ENCODE measurements at regions not wholly inside any gene's neighbourhood (a gene's known extent, or its start where the extent isn't known, plus 50 kb on each side); places are given as distances from the start of the nearest gene placed in this dataset.

DNA sequence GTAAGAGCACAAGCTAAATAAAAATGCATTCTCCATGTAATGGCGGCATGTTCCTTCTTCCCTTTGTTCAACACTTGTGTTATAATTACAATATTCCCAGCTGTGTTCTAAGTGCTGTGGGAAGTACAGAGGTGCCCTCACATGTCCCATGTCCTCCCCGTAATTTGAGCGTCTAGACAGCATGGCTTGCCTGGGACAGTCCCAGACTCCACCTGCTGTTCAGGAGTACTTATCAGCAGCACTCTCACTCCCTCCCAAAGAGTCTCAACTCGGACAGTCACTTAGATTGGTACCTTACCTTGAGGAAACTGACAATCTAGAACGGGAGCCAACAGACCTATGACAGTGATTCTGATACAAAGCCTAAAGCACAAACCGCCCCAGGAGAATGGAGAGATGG is 370.5 kb downstream of the EIPR1 start:
- Histone ChIP-seq H2AFZ (ENCODE audit: low read depth, low read length) (no peak overlapping the region), H3K4ac (ENCODE audit: low read depth in 1 of 2, low read length in 2 of 2) (no peak overlapping the region), H3K4me2 (ENCODE audit: low read length, poor library complexity, severe bottlenecking) (no peak overlapping the region), H3K36me3 (ENCODE audit: control insufficient read depth in 1 of 2, insufficient read depth in 2 of 2, low read depth in 1 of 2, low read length in 2 of 2) (no peaks in the 10 kb centered on the region), H2AK5ac (ENCODE audit: low read length, severe bottlenecking) (no peak overlapping the region), H3K4me3 (ENCODE audit: insufficient read depth in 1 of 2, low read depth in 1 of 2, low read length in 2 of 2) (no peak overlapping the region), H3K18ac (ENCODE audit: low read depth in 1 of 2, low read length in 2 of 2) (no peak overlapping the region), H3K4me1 (ENCODE audit: control insufficient read depth, insufficient read depth, low read depth, low read length) (no peaks in the 10 kb centered on the region), H3K14ac (ENCODE audit: low read length in 2 of 2) (no peak overlapping the region), H2BK120ac (ENCODE audit: low read depth, low read length) (no peak overlapping the region), H3K23ac (ENCODE audit: low read length in 2 of 2) (no peak overlapping the region), H2BK12ac (ENCODE audit: low read length in 2 of 2) (no peak overlapping the region), H3K9me3 (ENCODE audit: control insufficient read depth, low read length) (no peaks in the 10 kb centered on the region), H2BK15ac (ENCODE audit: low read depth, poor library complexity, severe bottlenecking) (no peak overlapping the region), H3K9ac (ENCODE audit: low read length) (no peak overlapping the region), H2BK5ac (ENCODE audit: low read depth, low read length, poor library complexity, severe bottlenecking) (no peak overlapping the region), H3K27ac (ENCODE audit: low read length, poor library complexity, severe bottlenecking) (no peak overlapping the region), H4K8ac (ENCODE audit: low read length) (no peak overlapping the region), H4K91ac (ENCODE audit: low read length) (no peak overlapping the region), H3K27me3 (ENCODE audit: control insufficient read depth in 1 of 2, insufficient read depth in 1 of 2, low read length in 2 of 2) (peaks cover 0 to 1% of the 10 kb centered on the region in 2 experiments), H3K79me1 (replicated peaks; ENCODE audit: low read length, poor library complexity, severe bottlenecking) (no peaks in the 10 kb centered on the region)
- WGBS = 70% methylated on average over 6 of the region's 6 CpGs
- DNase-seq = no peak

DNA sequence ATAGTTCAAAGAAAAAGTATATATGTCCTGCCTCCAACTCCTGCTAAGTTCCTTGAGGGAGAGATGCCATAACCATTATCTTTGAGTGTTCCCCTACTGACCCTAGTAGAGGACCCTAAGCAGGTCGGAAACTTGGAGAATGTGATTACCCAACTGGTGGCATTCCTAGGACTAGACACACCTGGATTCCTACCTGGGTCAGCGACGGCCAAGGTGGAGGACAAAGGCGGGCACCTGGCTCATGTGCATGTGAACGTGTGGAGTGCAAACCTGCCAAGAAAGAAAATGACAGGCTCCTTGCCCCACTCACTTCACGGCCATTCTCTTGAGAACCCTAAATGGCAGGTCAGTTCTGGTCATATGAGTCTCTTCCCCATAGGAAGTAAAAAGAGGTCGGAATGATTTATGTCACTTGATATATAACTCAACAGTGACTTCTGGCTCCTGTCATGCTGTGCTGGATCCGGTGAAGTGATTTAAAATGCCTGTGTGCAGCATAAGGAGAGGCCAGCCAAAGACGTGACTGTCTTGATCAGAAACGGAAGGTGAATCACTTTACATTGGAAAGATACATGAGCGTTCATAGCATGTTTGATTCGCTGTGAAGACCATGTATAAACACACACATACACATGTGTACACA is 371.6 kb downstream of the EIPR1 start:
- no peaks in the 10 kb centered on the region for H3K4me1 ChIP-seq (ENCODE audit: control insufficient read depth, insufficient read depth, low read depth, low read length)
- peaks cover 0 to 5% of the 10 kb centered on the region in 2 experiments for H3K27me3 ChIP-seq (ENCODE audit: control insufficient read depth in 1 of 2, insufficient read depth in 1 of 2, low read length in 2 of 2)
- H2BK120ac ChIP-seq (ENCODE audit: low read depth, low read length) = no peak overlapping the region
- H3K4me2 ChIP-seq (ENCODE audit: low read length, poor library complexity, severe bottlenecking) = no peak overlapping the region
- H3K23ac ChIP-seq (ENCODE audit: low read length in 2 of 2) = no peak overlapping the region
- no peak for DNase-seq
- no peak overlapping the region for H2AFZ ChIP-seq (ENCODE audit: low read depth, low read length)
- H4K8ac ChIP-seq (ENCODE audit: low read length) = no peak overlapping the region
- H2BK12ac ChIP-seq (ENCODE audit: low read length in 2 of 2) = no peak overlapping the region
- H4K91ac ChIP-seq (ENCODE audit: low read length) = no peak overlapping the region
- no peak overlapping the region for H2BK5ac ChIP-seq (ENCODE audit: low read depth, low read length, poor library complexity, severe bottlenecking)
- no peaks in the 10 kb centered on the region for H3K79me1 ChIP-seq (replicated peaks; ENCODE audit: low read length, poor library complexity, severe bottlenecking)
- 83% methylated on average over 12 of the region's 12 CpGs for WGBS
- H3K27ac ChIP-seq (ENCODE audit: low read length, poor library complexity, severe bottlenecking) = no peak overlapping the region
- H3K4ac ChIP-seq (ENCODE audit: low read depth in 1 of 2, low read length in 2 of 2) = no peak overlapping the region
- H2BK15ac ChIP-seq (ENCODE audit: low read depth, poor library complexity, severe bottlenecking) = no peak overlapping the region
- H3K9ac ChIP-seq (ENCODE audit: low read length) = no peak overlapping the region
- H3K4me3 ChIP-seq (ENCODE audit: insufficient read depth in 1 of 2, low read depth in 1 of 2, low read length in 2 of 2) = no peak overlapping the region
- no peak overlapping the region for H2AK5ac ChIP-seq (ENCODE audit: low read length, severe bottlenecking)
- no peaks in the 10 kb centered on the region for H3K36me3 ChIP-seq (ENCODE audit: control insufficient read depth in 1 of 2, insufficient read depth in 2 of 2, low read depth in 1 of 2, low read length in 2 of 2)
- H3K9me3 ChIP-seq (ENCODE audit: control insufficient read depth, low read length) = no peaks in the 10 kb centered on the region
- no peak overlapping the region for H3K18ac ChIP-seq (ENCODE audit: low read depth in 1 of 2, low read length in 2 of 2)
- H3K14ac ChIP-seq (ENCODE audit: low read length in 2 of 2) = no peak overlapping the region

- Histone ChIP-seq H3K23ac (ENCODE audit: low read length in 2 of 2) (no peak overlapping the region), H2BK120ac (ENCODE audit: low read depth, low read length) (no peak overlapping the region), H3K4me3 (ENCODE audit: insufficient read depth in 1 of 2, low read depth in 1 of 2, low read length in 2 of 2) (peak overlapping the region in 1 of 2 experiments; percentile 43), H2BK12ac (ENCODE audit: low read length in 2 of 2) (no peak overlapping the region), H3K18ac (ENCODE audit: low read depth in 1 of 2, low read length in 2 of 2) (no peak overlapping the region), H3K36me3 (ENCODE audit: control insufficient read depth in 1 of 2, insufficient read depth in 2 of 2, low read depth in 1 of 2, low read length in 2 of 2) (no peaks in the 10 kb centered on the region), H3K4me2 (ENCODE audit: low read length, poor library complexity, severe bottlenecking) (no peak overlapping the region), H3K9ac (ENCODE audit: low read length) (no peak overlapping the region), H4K8ac (ENCODE audit: low read length) (no peak overlapping the region), H3K4ac (ENCODE audit: low read depth in 1 of 2, low read length in 2 of 2) (no peak overlapping the region), H2BK15ac (ENCODE audit: low read depth, poor library complexity, severe bottlenecking) (no peak overlapping the region), H3K4me1 (ENCODE audit: control insufficient read depth, insufficient read depth, low read depth, low read length) (no peaks in the 10 kb centered on the region), H3K79me1 (replicated peaks; ENCODE audit: low read length, poor library complexity, severe bottlenecking) (no peaks in the 10 kb centered on the region), H2BK5ac (ENCODE audit: low read depth, low read length, poor library complexity, severe bottlenecking) (no peak overlapping the region), H4K91ac (ENCODE audit: low read length) (no peak overlapping the region), H3K27me3 (ENCODE audit: control insufficient read depth in 1 of 2, insufficient read depth in 1 of 2, low read length in 2 of 2) (peaks cover 0 to 5% of the 10 kb centered on the region in 2 experiments), H3K14ac (ENCODE audit: low read length in 2 of 2) (no peak overlapping the region), H3K27ac (ENCODE audit: low read length, poor library complexity, severe bottlenecking) (no peak overlapping the region), H3K9me3 (ENCODE audit: control insufficient read depth, low read length) (no peaks in the 10 kb centered on the region), H2AK5ac (ENCODE audit: low read length, severe bottlenecking) (no peak overlapping the region), H2AFZ (ENCODE audit: low read depth, low read length) (peak overlapping the region; percentile 39)
- WGBS = 76% methylated on average over 16 of the region's 18 CpGs
- DNase-seq = no peak
These were observed 375.7 kb downstream of the EIPR1 start for GRCh38 chr2:3001615-3002560.

GRCh38 chr2:3000968-3001367 is 376.6 kb downstream of the EIPR1 start:
- H2BK15ac ChIP-seq (ENCODE audit: low read depth, poor library complexity, severe bottlenecking) = no peak overlapping the region
- H3K27me3 ChIP-seq (ENCODE audit: control insufficient read depth in 1 of 2, insufficient read depth in 1 of 2, low read length in 2 of 2) = peaks cover 0 to 5% of the 10 kb centered on the region in 2 experiments
- H3K9me3 ChIP-seq (ENCODE audit: control insufficient read depth, low read length) = no peaks in the 10 kb centered on the region
- no peak overlapping the region for H3K4me2 ChIP-seq (ENCODE audit: low read length, poor library complexity, severe bottlenecking)
- H3K27ac ChIP-seq (ENCODE audit: low read length, poor library complexity, severe bottlenecking) = no peak overlapping the region
- H3K4me3 ChIP-seq (ENCODE audit: insufficient read depth in 1 of 2, low read depth in 1 of 2, low read length in 2 of 2) = no peak overlapping the region
- H3K36me3 ChIP-seq (ENCODE audit: control insufficient read depth in 1 of 2, insufficient read depth in 2 of 2, low read depth in 1 of 2, low read length in 2 of 2) = no peaks in the 10 kb centered on the region
- no peak overlapping the region for H3K23ac ChIP-seq (ENCODE audit: low read length in 2 of 2)
- no peaks in the 10 kb centered on the region for H3K79me1 ChIP-seq (replicated peaks; ENCODE audit: low read length, poor library complexity, severe bottlenecking)
- no peak overlapping the region for H4K91ac ChIP-seq (ENCODE audit: low read length)
- H2BK12ac ChIP-seq (ENCODE audit: low read length in 2 of 2) = no peak overlapping the region
- no peak overlapping the region for H2AK5ac ChIP-seq (ENCODE audit: low read length, severe bottlenecking)
- H3K9ac ChIP-seq (ENCODE audit: low read length) = no peak overlapping the region
- H2BK5ac ChIP-seq (ENCODE audit: low read depth, low read length, poor library complexity, severe bottlenecking) = no peak overlapping the region
- H3K4ac ChIP-seq (ENCODE audit: low read depth in 1 of 2, low read length in 2 of 2) = no peak overlapping the region
- H4K8ac ChIP-seq (ENCODE audit: low read length) = no peak overlapping the region
- no peak overlapping the region for H2BK120ac ChIP-seq (ENCODE audit: low read depth, low read length)
- no peak overlapping the region for H2AFZ ChIP-seq (ENCODE audit: low read depth, low read length)
- H3K4me1 ChIP-seq (ENCODE audit: control insufficient read depth, insufficient read depth, low read depth, low read length) = no peaks in the 10 kb centered on the region
- H3K18ac ChIP-seq (ENCODE audit: low read depth in 1 of 2, low read length in 2 of 2) = no peak overlapping the region
- no peak for DNase-seq
- H3K14ac ChIP-seq (ENCODE audit: low read length in 2 of 2) = no peak overlapping the region
- WGBS = 69% methylated on average over 6 of the region's 6 CpGs

Data from mesenchymal stem cell (in vitro differentiated cells and primary cell).